RWPE2 (cell line): ENCODE measurements at regions not wholly inside any gene's neighbourhood (a gene's known extent, or its start where the extent isn't known, plus 50 kb on each side); places are given as distances from the start of the nearest gene placed in this dataset.

Experiments used
- ATAC-seq: fragments of 200-7000 bp; cut with Tn5 transposase; 3 replicates; pipeline ENCODE4 v1.9.1; 2021; ENCODE audit warnings: low read depth
- DNase-seq: peaks from one replicate; pipeline ENCODE4 v3.0.0-alpha.2; 2020; ENCODE audit warnings: low spot score
- H3K27ac ChIP-seq: fragments of 450-650 bp; 2 replicates; pipeline ENCODE4 v1.5.1; 2017; ENCODE audit warnings: mild to moderate bottlenecking; ENCODE audit not compliant: poor library complexity, severe bottlenecking
- H3K27me3 ChIP-seq: fragments of 250-450 bp; sonication (Bioruptor Pico); 2 replicates; pipeline ENCODE4 v1.5.1; 2021; ENCODE audit warnings: mild to moderate bottlenecking, moderate library complexity; ENCODE audit not compliant: insufficient read depth, poor library complexity, severe bottlenecking
- H3K36me3 ChIP-seq: fragments of 250-450 bp; sonication (Bioruptor Pico); 2 replicates; pipeline ENCODE4 v1.5.1; 2020; ENCODE audit warnings: low read depth, mild to moderate bottlenecking, moderate library complexity
- H3K4me1 ChIP-seq: fragments of 250-450 bp; sonication (Bioruptor Pico); 2 replicates; pipeline ENCODE4 v1.5.1; 2021; ENCODE audit warnings: mild to moderate bottlenecking, moderate library complexity; ENCODE audit not compliant: insufficient read depth, poor library complexity, severe bottlenecking
- H3K4me3 ChIP-seq: fragments of 250-450 bp; sonication (Bioruptor Pico); 2 replicates; pipeline ENCODE4 v1.5.1; 2021; ENCODE audit warnings: mild to moderate bottlenecking, moderate library complexity; ENCODE audit not compliant: severe bottlenecking
- H3K9me3 ChIP-seq: fragments of 250-450 bp; sonication (Bioruptor Pico); 2 replicates; pipeline ENCODE4 v1.5.1; 2021; ENCODE audit warnings: mild to moderate bottlenecking, moderate library complexity; ENCODE audit not compliant: severe bottlenecking
- CTCF ChIP-seq: fragments of 450-650 bp; IDR thresholded peaks from one replicate; pipeline ENCODE4 v1.5.1; 2017; ENCODE audit warnings: mild to moderate bottlenecking, moderate library complexity; ENCODE audit not compliant: poor library complexity, severe bottlenecking

- TF ChIP-seq CTCF = no peak
- Histone ChIP-seq H3K36me3 (no peaks in the 10 kb centered on the region), H3K4me3 (no peak overlapping the region), H3K4me1 (peaks cover 15% of the 10 kb centered on the region), H3K27me3 (no peaks in the 10 kb centered on the region), H3K9me3 (no peaks in the 10 kb centered on the region), H3K27ac (no peak overlapping the region)
- ATAC-seq = no peak
- no peak for DNase-seq
Observed at GRCh38 chr13:50724438-50724837, 119.1 kb downstream of the DLEU7 start.

GRCh38 chr13:50724913-50725312, 118.6 kb downstream of the DLEU7 start:
- Histone ChIP-seq H3K36me3 (no peaks in the 10 kb centered on the region), H3K9me3 (no peaks in the 10 kb centered on the region), H3K4me1 (peaks cover 15% of the 10 kb centered on the region), H3K4me3 (no peak overlapping the region), H3K27me3 (no peaks in the 10 kb centered on the region), H3K27ac (no peak overlapping the region)
- DNase-seq (no peak), ATAC-seq (no peak)
- TF ChIP-seq CTCF = no peak

GRCh38 chr13:50726164-50726563, 117.3 kb downstream of the DLEU7 start:
- ATAC-seq = no peak
- no peak overlapping the region for H3K4me3 ChIP-seq
- no peaks in the 10 kb centered on the region for H3K27me3 ChIP-seq
- TF ChIP-seq CTCF = no peak
- H3K4me1 ChIP-seq = peaks cover 12% of the 10 kb centered on the region
- H3K27ac ChIP-seq = no peak overlapping the region
- DNase-seq = no peak
- H3K9me3 ChIP-seq = peaks cover 6% of the 10 kb centered on the region
- no peaks in the 10 kb centered on the region for H3K36me3 ChIP-seq

GRCh38 chr13:50729177-50729576, 114.3 kb downstream of the DLEU7 start:
- no peaks in the 10 kb centered on the region for H3K36me3 ChIP-seq
- H3K9me3 ChIP-seq = peaks cover 6% of the 10 kb centered on the region
- H3K4me3 ChIP-seq = no peak overlapping the region
- no peak for DNase-seq
- H3K27ac ChIP-seq = no peak overlapping the region
- TF ChIP-seq CTCF = no peak
- peaks cover 22% of the 10 kb centered on the region for H3K4me1 ChIP-seq
- ATAC-seq = no peak
- H3K27me3 ChIP-seq = no peaks in the 10 kb centered on the region

GRCh38 chr13:50730496-50731351, 112.8 kb downstream of the DLEU7 start:
- no peak for TF ChIP-seq CTCF
- no peak for ATAC-seq
- Histone ChIP-seq H3K9me3 (peaks cover 6% of the 10 kb centered on the region), H3K27ac (peak overlapping the region; percentile 65), H3K4me1 (peaks cover 30% of the 10 kb centered on the region), H3K27me3 (no peaks in the 10 kb centered on the region), H3K4me3 (no peak overlapping the region), H3K36me3 (no peaks in the 10 kb centered on the region)
- DNase-seq = no peak
